ENCODE measurements at regions not wholly inside any gene's neighbourhood (a gene's known extent, or its start where the extent isn't known, plus 50 kb on each side); places are given as distances from the start of the nearest gene placed in this dataset.
"Not testable (repeated sequence)": the region's sequence is repeated elsewhere in the genome, so short reads cannot be mapped to it uniquely, and the experiment has no call there.

- DNase-seq (ENCODE audit: low read depth in 1 of 2, low spot score in 1 of 2), result no peak
These were observed 1055.1 kb downstream of the NXPH1 start for GRCh38 chr7:9488555-9488954.

- no peak for DNase-seq (ENCODE audit: low read depth in 1 of 2, low spot score in 1 of 2)
These were observed 1064.9 kb downstream of the NXPH1 start for GRCh38 chr7:9498303-9498702.

- DNase-seq (ENCODE audit: low read depth in 1 of 2, low spot score in 1 of 2), result no peak
These were observed 1068.9 kb downstream of the NXPH1 start for GRCh38 chr7:9502269-9502668.

- no peak for DNase-seq (ENCODE audit: low read depth in 1 of 2, low spot score in 1 of 2)
These were observed 1071.3 kb downstream of the NXPH1 start for GRCh38 chr7:9504678-9505077.

GRCh38 chr7:9505516-9505915, 1072.1 kb downstream of the NXPH1 start:
- DNase-seq (ENCODE audit: low read depth in 1 of 2, low spot score in 1 of 2), result no peak

- DNase-seq (ENCODE audit: low read depth in 1 of 2, low spot score in 1 of 2), result no peak
These were observed 1073.9 kb downstream of the NXPH1 start for GRCh38 chr7:9507290-9507689.

- no peak for DNase-seq (ENCODE audit: low read depth in 1 of 2, low spot score in 1 of 2)
These were observed 1083.3 kb downstream of the NXPH1 start for GRCh38 chr7:9516662-9517061.

- DNase-seq (ENCODE audit: low read depth in 1 of 2, low spot score in 1 of 2), result no peak
These were observed 1090.2 kb downstream of the NXPH1 start for GRCh38 chr7:9523579-9523978.

GRCh38 chr7:9552431-9552830, 1119.0 kb downstream of the NXPH1 start:
- DNase-seq (ENCODE audit: low read depth in 1 of 2, low spot score in 1 of 2), result not testable (repeated sequence)

- no peak for DNase-seq (ENCODE audit: low read depth in 1 of 2, low spot score in 1 of 2)
These were observed 1124.4 kb downstream of the NXPH1 start for GRCh38 chr7:9557853-9558252.

- no peak for DNase-seq (ENCODE audit: low read depth in 1 of 2, low spot score in 1 of 2)
These were observed 1142.3 kb downstream of the NXPH1 start for GRCh38 chr7:9575716-9576115.

- no peak for DNase-seq (ENCODE audit: low read depth in 1 of 2, low spot score in 1 of 2)
These were observed 1149.4 kb downstream of the NXPH1 start for GRCh38 chr7:9582824-9583223.

GRCh38 chr7:9598411-9598810, 1165.0 kb downstream of the NXPH1 start:
- no peak for DNase-seq (ENCODE audit: low read depth in 1 of 2, low spot score in 1 of 2)

- DNase-seq (ENCODE audit: low read depth in 1 of 2, low spot score in 1 of 2), result no peak
These were observed 1167.6 kb downstream of the NXPH1 start for GRCh38 chr7:9600974-9601373.

GRCh38 chr7:9603291-9603690, 1169.9 kb downstream of the NXPH1 start:
- DNase-seq (ENCODE audit: low read depth in 1 of 2, low spot score in 1 of 2), result no peak

- DNase-seq (ENCODE audit: low read depth in 1 of 2, low spot score in 1 of 2), result no peak
These were observed 1175.2 kb downstream of the NXPH1 start for GRCh38 chr7:9608560-9608959.

- not testable (repeated sequence) for DNase-seq (ENCODE audit: low read depth in 1 of 2, low spot score in 1 of 2)
These were observed 1187.5 kb downstream of the NXPH1 start for GRCh38 chr7:9620899-9621298.

- not testable (repeated sequence) for DNase-seq (ENCODE audit: low read depth in 1 of 2, low spot score in 1 of 2)
These were observed 1188.0 kb downstream of the NXPH1 start for GRCh38 chr7:9621306-9621902.

GRCh38 chr7:9621927-9622326, 1188.5 kb downstream of the NXPH1 start:
- DNase-seq (ENCODE audit: low read depth in 1 of 2, low spot score in 1 of 2), result no peak

- DNase-seq (ENCODE audit: low read depth in 1 of 2, low spot score in 1 of 2), result no peak
These were observed 1192.5 kb downstream of the NXPH1 start for GRCh38 chr7:9625953-9626352.

GRCh38 chr7:9645756-9646155, 1212.3 kb downstream of the NXPH1 start:
- no peak for DNase-seq (ENCODE audit: low read depth in 1 of 2, low spot score in 1 of 2)

- DNase-seq (ENCODE audit: low read depth in 1 of 2, low spot score in 1 of 2), result no peak
These were observed 1223.8 kb downstream of the NXPH1 start for GRCh38 chr7:9657257-9657656.

Data from activated CD4-positive, alpha-beta T cell treated with anti-CD3 and anti-CD28 coated beads, Interleukin-2, amount 50 U/mL, for 24 hours (primary cell).